ENCODE measurements at regions not wholly inside any gene's neighbourhood (a gene's known extent, or its start where the extent isn't known, plus 50 kb on each side); places are given as distances from the start of the nearest gene placed in this dataset.

DNA sequence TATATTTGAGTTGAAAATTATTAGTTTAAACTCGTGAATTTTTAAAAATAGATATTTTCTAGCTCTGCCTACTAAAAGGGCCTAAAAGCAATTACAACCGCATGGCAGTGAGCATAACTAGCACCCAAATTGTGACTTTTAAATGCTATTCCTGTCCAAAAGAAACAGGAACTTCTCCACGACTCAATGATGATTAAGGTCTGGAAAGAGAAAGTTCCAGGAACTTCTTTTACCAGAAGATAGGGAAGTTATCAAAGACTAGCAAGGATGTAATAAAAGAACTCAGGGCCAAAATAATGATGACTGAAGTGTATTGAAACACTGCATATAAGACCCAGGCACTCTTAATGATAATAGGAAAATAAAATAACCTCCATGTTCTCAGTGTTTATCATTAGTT, 313.0 kb downstream of the PLPP3 start:
- Histone ChIP-seq H3K27me3 (ENCODE audit: control insufficient read depth, insufficient read depth, low read length, poor library complexity, severe bottlenecking) (no peaks in the 10 kb centered on the region), H3K9ac (ENCODE audit: extremely low read depth, low read length, poor library complexity, severe bottlenecking) (no peak overlapping the region), H3K4me3 (ENCODE audit: low read length) (no peak overlapping the region), H3K9me3 (ENCODE audit: control insufficient read depth, low read length) (no peaks in the 10 kb centered on the region), H3K36me3 (ENCODE audit: control insufficient read depth, insufficient read depth, low read length) (no peaks in the 10 kb centered on the region), H3K4me1 (ENCODE audit: control insufficient read depth, insufficient read depth, low read length) (no peaks in the 10 kb centered on the region), H3K27ac (ENCODE audit: low read depth, low read length) (no peak overlapping the region)
- H3K4me3 Mint-ChIP-seq = no peak overlapping the region
- H3K36me3 Mint-ChIP-seq (ENCODE audit: low read depth) = no peaks in the 10 kb centered on the region
- H3K4me1 Mint-ChIP-seq = no peaks in the 10 kb centered on the region
- H3K27ac Mint-ChIP-seq = no peak overlapping the region
- WGBS, 2 experiments (ENCODE audit: insufficient coverage in 1 of 2, insufficient read length in 1 of 2) = 91 to 92% methylated on average over 2 to 3 of the region's 3 CpGs
- peaks cover 11% of the 10 kb centered on the region for H3K27me3 Mint-ChIP-seq (ENCODE audit: insufficient read depth)
- H3K9me3 Mint-ChIP-seq = peaks cover 2% of the 10 kb centered on the region
- TF ChIP-seq, protein P1, sequence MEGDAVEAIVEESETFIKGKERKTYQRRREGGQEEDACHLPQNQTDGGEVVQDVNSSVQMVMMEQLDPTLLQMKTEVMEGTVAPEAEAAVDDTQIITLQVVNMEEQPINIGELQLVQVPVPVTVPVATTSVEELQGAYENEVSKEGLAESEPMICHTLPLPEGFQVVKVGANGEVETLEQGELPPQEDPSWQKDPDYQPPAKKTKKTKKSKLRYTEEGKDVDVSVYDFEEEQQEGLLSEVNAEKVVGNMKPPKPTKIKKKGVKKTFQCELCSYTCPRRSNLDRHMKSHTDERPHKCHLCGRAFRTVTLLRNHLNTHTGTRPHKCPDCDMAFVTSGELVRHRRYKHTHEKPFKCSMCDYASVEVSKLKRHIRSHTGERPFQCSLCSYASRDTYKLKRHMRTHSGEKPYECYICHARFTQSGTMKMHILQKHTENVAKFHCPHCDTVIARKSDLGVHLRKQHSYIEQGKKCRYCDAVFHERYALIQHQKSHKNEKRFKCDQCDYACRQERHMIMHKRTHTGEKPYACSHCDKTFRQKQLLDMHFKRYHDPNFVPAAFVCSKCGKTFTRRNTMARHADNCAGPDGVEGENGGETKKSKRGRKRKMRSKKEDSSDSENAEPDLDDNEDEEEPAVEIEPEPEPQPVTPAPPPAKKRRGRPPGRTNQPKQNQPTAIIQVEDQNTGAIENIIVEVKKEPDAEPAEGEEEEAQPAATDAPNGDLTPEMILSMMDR (conservative IDR thresholded peaks at IDR 0.05) = no peak
- no peak for DNase-seq

DNA sequence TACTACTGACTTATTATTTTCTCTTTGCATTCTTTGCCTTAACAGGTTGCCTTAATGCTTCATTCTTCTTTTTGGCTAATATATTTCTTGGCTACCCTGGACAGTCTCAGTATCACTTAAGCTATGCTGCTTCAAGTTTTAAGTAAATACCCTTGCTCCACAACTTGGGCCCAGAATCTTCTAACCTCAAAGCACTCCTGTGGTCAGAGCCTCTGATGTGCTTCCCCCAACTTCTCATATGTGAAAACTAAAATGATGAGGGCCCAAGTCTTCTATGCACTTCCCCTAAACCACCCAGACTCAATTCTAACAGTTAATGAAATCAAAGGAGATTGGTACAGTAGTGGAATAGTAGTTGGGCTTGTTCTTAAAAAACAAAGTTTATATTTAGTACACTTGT, 314.1 kb downstream of the PLPP3 start:
- no peak overlapping the region for H3K27ac Mint-ChIP-seq

DNA sequence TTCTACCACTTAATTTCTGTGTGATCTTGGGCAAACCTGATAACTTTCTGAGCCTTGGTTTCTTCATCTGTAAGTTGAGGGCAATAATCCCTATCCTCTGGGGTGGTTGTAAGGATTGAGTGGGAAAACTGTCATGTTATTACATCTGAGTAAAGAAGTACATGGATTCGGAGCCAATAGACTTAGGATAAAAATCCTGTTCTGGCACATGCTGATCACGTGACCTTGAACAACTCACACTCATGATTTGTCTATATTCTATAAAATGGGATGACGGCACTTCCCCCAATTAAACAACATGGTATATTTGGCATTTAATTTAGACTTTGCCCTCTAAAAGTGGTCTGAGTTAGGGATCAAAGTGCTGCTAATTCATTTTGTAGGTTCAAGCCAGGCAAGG, 315.5 kb downstream of the PLPP3 start:
- H3K4me1 Mint-ChIP-seq = no peaks in the 10 kb centered on the region
- WGBS, 2 experiments (ENCODE audit: insufficient coverage in 1 of 2, insufficient read length in 1 of 2) = 96 to 100% methylated on average over 1 to 3 of the region's 3 CpGs
- no peak overlapping the region for H3K9ac ChIP-seq (ENCODE audit: extremely low read depth, low read length, poor library complexity, severe bottlenecking)
- no peaks in the 10 kb centered on the region for H3K36me3 ChIP-seq (ENCODE audit: control insufficient read depth, insufficient read depth, low read length)
- no peak overlapping the region for H3K27ac Mint-ChIP-seq
- peaks cover 12% of the 10 kb centered on the region for H3K27me3 Mint-ChIP-seq (ENCODE audit: insufficient read depth)
- H3K4me3 Mint-ChIP-seq = no peak overlapping the region
- H3K4me1 ChIP-seq (ENCODE audit: control insufficient read depth, insufficient read depth, low read length) = no peaks in the 10 kb centered on the region
- peaks cover 19% of the 10 kb centered on the region for H3K9me3 Mint-ChIP-seq
- TF ChIP-seq, protein P1 (conservative IDR thresholded peaks at IDR 0.05) = no peak
- peaks cover 13% of the 10 kb centered on the region for H3K9me3 ChIP-seq (ENCODE audit: control insufficient read depth, low read length)
- H3K27me3 ChIP-seq (ENCODE audit: control insufficient read depth, insufficient read depth, low read length, poor library complexity, severe bottlenecking) = no peaks in the 10 kb centered on the region
- no peak overlapping the region for H3K27ac ChIP-seq (ENCODE audit: low read depth, low read length)
- H3K36me3 Mint-ChIP-seq (ENCODE audit: low read depth) = no peaks in the 10 kb centered on the region
- no peak overlapping the region for H3K4me3 ChIP-seq (ENCODE audit: low read length)
- DNase-seq = no peak

More for the DNA sequence above, 314.1 kb downstream of the PLPP3 start:
- H3K4me3 ChIP-seq (ENCODE audit: low read length) = no peak overlapping the region
- H3K27ac ChIP-seq (ENCODE audit: low read depth, low read length) = no peak overlapping the region
- H3K9ac ChIP-seq (ENCODE audit: extremely low read depth, low read length, poor library complexity, severe bottlenecking) = no peak overlapping the region
- no peak for DNase-seq
- no peaks in the 10 kb centered on the region for H3K36me3 Mint-ChIP-seq (ENCODE audit: low read depth)
- H3K9me3 ChIP-seq (ENCODE audit: control insufficient read depth, low read length) = peaks cover 9% of the 10 kb centered on the region
- H3K27me3 ChIP-seq (ENCODE audit: control insufficient read depth, insufficient read depth, low read length, poor library complexity, severe bottlenecking) = no peaks in the 10 kb centered on the region
- no peaks in the 10 kb centered on the region for H3K4me1 ChIP-seq (ENCODE audit: control insufficient read depth, insufficient read depth, low read length)
- peaks cover 11% of the 10 kb centered on the region for H3K27me3 Mint-ChIP-seq (ENCODE audit: insufficient read depth)
- H3K4me1 Mint-ChIP-seq = no peaks in the 10 kb centered on the region
- H3K9me3 Mint-ChIP-seq = peaks cover 14% of the 10 kb centered on the region
- TF ChIP-seq, protein P1 (conservative IDR thresholded peaks at IDR 0.05) = no peak
- no peak overlapping the region for H3K4me3 Mint-ChIP-seq
- no peaks in the 10 kb centered on the region for H3K36me3 ChIP-seq (ENCODE audit: control insufficient read depth, insufficient read depth, low read length)

All from endodermal cell (in vitro differentiated cells).